HepG2 (cell line): ENCODE measurements at regions not wholly inside any gene's neighbourhood (a gene's known extent, or its start where the extent isn't known, plus 50 kb on each side); places are given as distances from the start of the nearest gene placed in this dataset.

Experiments
- ATAC-seq: fragments of 200-7000 bp; cut with Tn5 transposase; 3 replicates; pipeline ENCODE4 v1.9.1; 2020; ENCODE audit warnings: mild to moderate bottlenecking, moderate library complexity
- BruUV-seq: library from RNA; stranded (reverse); fragments of 400-500 nt; replicated peaks from 2 replicates; lab custom pipeline; 2021; lab: Mats Ljungman, UMichigan
- CTCF ChIA-PET: fragments of 300-600 bp; formaldehyde crosslinking; extraction: SDS; loops from one replicate; lab custom pipeline; 2021; ENCODE audit warnings: low total read pairs, inconsistent platforms, low intra/inter-chr PET ratio; lab: Yijun Ruan, JAX
- POLR2A ChIA-PET: fragments of 350-600 bp; sonication (Branson Sonifier 250); formaldehyde crosslinking; loops from one replicate; lab custom pipeline; 2020; ENCODE audit warnings: antibody characterized with exemption, inconsistent platforms; lab: Yijun Ruan, JAX
- DNase-seq: peaks from one replicate; pipeline ENCODE4 v3.0.0-alpha.2; 2015; ENCODE audit warnings: low spot score
- FAIRE-seq: peaks from 3 replicates; lab custom pipeline; 2011; peaks lifted over from hg19 to GRCh38; lab: Jason Lieb, UNC
- H2AFZ ChIP-seq: one replicate; pipeline ENCODE4 v1.6.1; 2011; ENCODE audit warnings: low read length, inconsistent platforms
- H3K27ac ChIP-seq: fragments of 300-600 bp; 3 replicates; pipeline ENCODE4 v1.8.0; 2011; ENCODE audit warnings: mixed run types, mild to moderate bottlenecking, mixed read lengths, low read length, inconsistent platforms; ENCODE audit not compliant: insufficient read depth; ENCODE audit errors: extremely low read length
- H3K27me3 ChIP-seq, 2 experiments: fragments of 200-600 bp in 1 of 2; 2 replicates in 1 of 2; 3 replicates in 1 of 2; pipeline versions ENCODE4 v1.6.0 to v1.8.0; 2011; ENCODE audit warnings: low read length in 2 of 2, mild to moderate bottlenecking in 2 of 2, moderate library complexity in 2 of 2, inconsistent platforms in 1 of 2; ENCODE audit not compliant: insufficient read depth in 2 of 2, control insufficient read depth in 1 of 2
- H3K36me3 ChIP-seq, 2 experiments: fragments of 200-600 bp in 1 of 2; replicated peaks in 1 of 2; 2 replicates in 1 of 2; 3 replicates in 1 of 2; pipeline versions ENCODE4 v1.5.1 to v1.8.0; 2011; ENCODE audit warnings: low read length in 2 of 2, inconsistent platforms in 1 of 2; ENCODE audit not compliant: insufficient read depth in 2 of 2, control insufficient read depth in 1 of 2
- H3K4me1 ChIP-seq: 2 replicates; pipeline ENCODE4 v1.5.1; 2012; ENCODE audit warnings: low read length, inconsistent platforms; ENCODE audit not compliant: insufficient read depth
- H3K4me2 ChIP-seq: 2 replicates; pipeline ENCODE4 v1.6.0; 2011; ENCODE audit warnings: low read depth, low read length, inconsistent platforms
- H3K4me3 ChIP-seq, 3 experiments: fragments of 200-600 bp in 1 of 3; sonication (generic), shearing (Covaris generic) in 1 of 3; replicated peaks in 1 of 3; 2 replicates each; pipeline ENCODE4 v1.5.1; 2011 to 2016; ENCODE audit warnings: low read length in 3 of 3, inconsistent platforms in 2 of 3, low read depth in 2 of 3, mild to moderate bottlenecking in 2 of 3, control low read depth in 1 of 3, mixed read lengths in 1 of 3; ENCODE audit not compliant: insufficient read depth in 1 of 3
- H3K79me2 ChIP-seq: one replicate; pipeline ENCODE4 v1.6.1; 2011; ENCODE audit warnings: low read length, inconsistent platforms; ENCODE audit not compliant: insufficient read depth
- H3K9ac ChIP-seq: 2 replicates; pipeline ENCODE4 v1.6.0; 2011; ENCODE audit warnings: mild to moderate bottlenecking, low read depth, low read length, inconsistent platforms; ENCODE audit not compliant: insufficient read depth
- H3K9me3 ChIP-seq: 2 replicates; pipeline ENCODE4 v1.5.1; 2012; ENCODE audit warnings: mild to moderate bottlenecking, low read length
- H4K20me1 ChIP-seq: 2 replicates; pipeline ENCODE4 v1.6.0; 2011; ENCODE audit warnings: inconsistent platforms, mild to moderate bottlenecking, low read length, moderate library complexity; ENCODE audit not compliant: insufficient read depth
- ARHGAP35 ChIP-seq: sonication (generic); formaldehyde crosslinking; IDR thresholded peaks from 2 replicates; pipeline ENCODE4 v1.9.0; 2022; ENCODE audit warnings: mild to moderate bottlenecking, inconsistent platforms, moderate library complexity, missing genetic modification reagents, borderline replicate concordance
- ARID3A ChIP-seq: IDR thresholded peaks from 2 replicates; pipeline ENCODE4 v1.6.1; 2012; ENCODE audit warnings: low read depth, low read length, improper control_type of control experiment
- CEBPB ChIP-seq: IDR thresholded peaks from 2 replicates; pipeline ENCODE4 v1.6.1; 2011; ENCODE audit warnings: low read depth, low read length, improper control_type of control experiment, borderline replicate concordance
- DMAP1 ChIP-seq: IDR thresholded peaks from 2 replicates; pipeline ENCODE4 v1.6.1; 2016
- HNRNPK ChIP-seq: fragments of 200-400 bp; formaldehyde crosslinking; IDR thresholded peaks from 2 replicates; pipeline ENCODE4 v1.6.1; 2018; ENCODE audit warnings: low read length, low read depth, moderate library complexity, mild to moderate bottlenecking; ENCODE audit not compliant: poor library complexity, severe bottlenecking
- MIER3 ChIP-seq: IDR thresholded peaks from 2 replicates; pipeline ENCODE4 v1.6.1; 2016; ENCODE audit warnings: missing compliant biosample characterization, borderline replicate concordance
- NFE2 ChIP-seq: sonication (generic); formaldehyde crosslinking; IDR thresholded peaks from 2 replicates; pipeline ENCODE4 v1.4.0; 2020; ENCODE audit warnings: missing genetic modification reagents
- NONO ChIP-seq, 2 experiments: fragments of 450-650 bp in 1 of 2; sonication (generic) in 1 of 2; formaldehyde crosslinking in 1 of 2; IDR thresholded peaks in 1 of 2; conservative IDR thresholded peaks in 1 of 2; 2 replicates each; pipeline versions ENCODE4 v1.6.1 to v1.8.0; 2017 to 2022; ENCODE audit warnings: mild to moderate bottlenecking in 1 of 2, missing genetic modification reagents in 1 of 2, moderate library complexity in 1 of 2
- POGZ ChIP-seq: sonication (generic); formaldehyde crosslinking; IDR thresholded peaks from 2 replicates; pipeline ENCODE4 v1.4.0; 2020; ENCODE audit warnings: mild to moderate bottlenecking, missing genetic modification reagents
- REPIN1 ChIP-seq: sonication (generic); formaldehyde crosslinking; IDR thresholded peaks from 2 replicates; pipeline ENCODE4 v1.8.0; 2022; ENCODE audit warnings: missing genetic modification reagents, low read depth, mild to moderate bottlenecking, borderline replicate concordance
- TARDBP ChIP-seq: sonication (generic); formaldehyde crosslinking; IDR thresholded peaks from 2 replicates; pipeline ENCODE4 v1.8.0; 2022; ENCODE audit warnings: mild to moderate bottlenecking, missing genetic modification reagents
- ZBTB3 ChIP-seq: sonication (generic); formaldehyde crosslinking; IDR thresholded peaks from 2 replicates; pipeline ENCODE4 v1.4.0; 2020; ENCODE audit warnings: low read depth, mild to moderate bottlenecking, moderate library complexity, missing genetic modification reagents, borderline replicate concordance
- WGBS: methylation state at CpG from one replicate; pipeline ENCODE4 v1.1.6; 2017; ENCODE audit warnings: low lambda C conversion rate; 5-methylcytosine and 5-hydroxymethylcytosine counted together
- in situ Hi-C: cut with HindIII; loops from 2 replicates; pipeline ENCODE4 v1.10.0; 2017; ENCODE audit warnings: low pct_unique_long_range_greater_than_20kb; ENCODE audit not compliant: extremely low pct_ligation_motif_present
- intact Hi-C: fragments of 100-400 bp; cut with micrococcal nuclease; formaldehyde crosslinking; loops from one replicate; pipeline ENCODE4 v1.10.0; 2022; ENCODE audit not compliant: unreplicated experiment
- TF ChIP-seq, protein P1 (sequence below): sonication (generic); formaldehyde crosslinking; IDR thresholded peaks from 2 replicates; pipeline ENCODE4 v1.4.0; 2020; ENCODE audit warnings: missing genetic modification reagents

DNA sequence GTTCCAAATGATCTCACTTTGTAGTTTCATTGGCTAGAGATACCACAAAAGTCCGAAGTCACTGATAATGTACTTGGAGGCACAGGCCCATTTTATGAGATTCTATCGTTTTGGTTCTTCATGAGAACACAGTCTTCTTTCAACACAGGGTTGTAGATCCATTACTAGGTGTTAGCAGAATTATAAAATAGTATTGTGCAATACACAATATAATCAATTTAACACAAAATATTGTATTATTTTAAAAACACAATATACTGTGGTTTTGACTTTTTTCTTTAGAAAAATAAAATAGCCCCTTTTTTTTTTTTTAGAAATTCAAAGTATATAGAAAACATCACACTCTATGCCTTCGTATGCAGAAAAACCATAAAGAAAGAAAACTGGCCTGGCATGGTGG, 138.6 kb upstream of the TSC22D2 start:
- H3K4me1 ChIP-seq: peaks cover 17% of the 10 kb centered on the region
- no peak overlapping the region for H3K27ac ChIP-seq
- BruUV-seq: no TSS peak
- DNase-seq (no peak), ATAC-seq (no peak), FAIRE-seq (no peak)
- H3K4me2 ChIP-seq: peak overlapping the region; percentile 56
- ChIA-PET CTCF (no interaction called here), POLR2A (no interaction called here)
- in situ Hi-C loops: no loop called here
- H3K4me3 ChIP-seq: no peak overlapping the region
- no peaks in the 10 kb centered on the region for H3K9me3 ChIP-seq
- H2AFZ ChIP-seq: no peak overlapping the region
- intact Hi-C loops: no loop called here
- H3K27me3 ChIP-seq: no peaks in the 10 kb centered on the region
- H3K9ac ChIP-seq: no peak overlapping the region
- H3K79me2 ChIP-seq: no peaks in the 10 kb centered on the region
- no peaks in the 10 kb centered on the region for H3K36me3 ChIP-seq
- TF ChIP-seq DMAP1 (CRISPR knock-in tag) (no peak), CEBPB (peak; percentile 70), ZBTB3 (CRISPR knock-in tag) (no peak), NFE2 (CRISPR knock-in tag) (no peak), REPIN1 (no peak)
- H4K20me1 ChIP-seq: no peaks in the 10 kb centered on the region
- 28% methylated on average over 3 of the region's 3 CpGs for WGBS

DNA sequence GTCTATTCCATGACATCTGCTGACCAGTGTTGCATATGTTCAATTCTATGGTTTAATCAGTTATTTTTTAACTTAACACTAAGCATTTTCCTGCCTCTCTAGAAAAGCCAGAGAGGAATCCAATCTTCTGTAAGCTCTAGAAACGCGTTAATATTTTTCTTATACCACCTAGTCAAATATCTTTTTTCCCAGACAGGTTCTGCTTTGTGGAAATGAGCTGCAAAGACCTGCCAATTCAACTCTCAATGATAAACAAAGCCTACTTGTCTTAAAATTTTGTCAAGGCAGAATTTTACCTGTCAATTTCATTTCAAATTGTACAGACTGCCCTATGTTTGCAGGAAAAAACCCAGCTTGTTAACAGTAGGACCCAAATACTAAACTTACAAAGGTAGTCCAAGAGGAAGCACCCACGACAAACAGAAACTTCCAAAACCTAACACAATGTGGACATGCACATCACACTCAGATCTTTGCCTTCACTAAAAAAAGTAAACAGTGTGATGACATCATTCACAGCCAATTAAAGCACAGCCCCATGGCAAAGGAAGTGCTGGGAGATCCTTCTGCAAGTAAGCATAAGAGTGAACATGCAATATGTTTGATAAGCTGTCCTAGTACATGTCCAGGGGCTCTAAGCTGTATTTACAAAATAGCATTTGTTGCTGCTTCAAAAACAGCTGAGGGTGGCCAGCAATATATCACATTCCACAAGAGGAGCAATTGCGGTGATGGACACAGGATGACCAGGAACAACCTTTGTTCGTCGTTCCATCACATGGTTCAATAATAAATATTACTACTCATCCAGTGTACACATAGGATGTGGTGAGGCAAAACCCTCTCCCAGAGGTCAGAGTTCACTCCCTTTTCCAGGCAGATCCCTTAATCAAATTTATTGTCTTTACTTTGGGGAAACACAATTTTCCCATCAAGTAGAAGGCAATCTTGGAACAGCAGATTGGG, 139.4 kb upstream of the TSC22D2 start:
- BruUV-seq: no TSS peak
- POLR2A ChIA-PET: no interaction called here
- H3K4me2 ChIP-seq: peak overlapping the region; percentile 56
- no peaks in the 10 kb centered on the region for H3K36me3 ChIP-seq
- H3K9ac ChIP-seq: no peak overlapping the region
- ATAC-seq: peak; percentile 95
- H3K27ac ChIP-seq: no peak overlapping the region
- no peaks in the 10 kb centered on the region for H4K20me1 ChIP-seq
- H3K27me3 ChIP-seq: no peaks in the 10 kb centered on the region
- no peak overlapping the region for H3K4me3 ChIP-seq
- H3K4me1 ChIP-seq: peaks cover 17% of the 10 kb centered on the region
- peak; percentile 55 for DNase-seq
- H3K9me3 ChIP-seq: no peaks in the 10 kb centered on the region
- WGBS: 0% methylated on average over 6 of the region's 6 CpGs
- H3K79me2 ChIP-seq: no peaks in the 10 kb centered on the region
- CTCF ChIA-PET: no interaction called here
- H2AFZ ChIP-seq: no peak overlapping the region
- no peak for FAIRE-seq
- in situ Hi-C loops: no loop called here
- intact Hi-C loops: no loop called here
- TF ChIP-seq POGZ (CRISPR knock-in tag) (0 out of 2 replicates have a peak, but pooled peaks have one; percentile 26), TARDBP (CRISPR knock-in tag) (peak; percentile 65; the same call in 1 of the 2 replicates), NONO (IDR thresholded peaks at IDR 0.05) (no peak), NONO (CRISPR knock-in tag; conservative IDR thresholded peaks at IDR 0.05) (no peak), MIER3 (no peak), HNRNPK (no peak), ARHGAP35 (no peak), ARID3A (peak; percentile 76)
- TF ChIP-seq, protein P1, sequence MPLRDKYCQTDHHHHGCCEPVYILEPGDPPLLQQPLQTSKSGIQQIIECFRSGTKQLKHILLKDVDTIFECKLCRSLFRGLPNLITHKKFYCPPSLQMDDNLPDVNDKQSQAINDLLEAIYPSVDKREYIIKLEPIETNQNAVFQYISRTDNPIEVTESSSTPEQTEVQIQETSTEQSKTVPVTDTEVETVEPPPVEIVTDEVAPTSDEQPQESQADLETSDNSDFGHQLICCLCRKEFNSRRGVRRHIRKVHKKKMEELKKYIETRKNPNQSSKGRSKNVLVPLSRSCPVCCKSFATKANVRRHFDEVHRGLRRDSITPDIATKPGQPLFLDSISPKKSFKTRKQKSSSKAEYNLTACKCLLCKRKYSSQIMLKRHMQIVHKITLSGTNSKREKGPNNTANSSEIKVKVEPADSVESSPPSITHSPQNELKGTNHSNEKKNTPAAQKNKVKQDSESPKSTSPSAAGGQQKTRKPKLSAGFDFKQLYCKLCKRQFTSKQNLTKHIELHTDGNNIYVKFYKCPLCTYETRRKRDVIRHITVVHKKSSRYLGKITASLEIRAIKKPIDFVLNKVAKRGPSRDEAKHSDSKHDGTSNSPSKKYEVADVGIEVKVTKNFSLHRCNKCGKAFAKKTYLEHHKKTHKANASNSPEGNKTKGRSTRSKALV: no peak
